OCI-LY3 (cell line): ENCODE measurements at regions not wholly inside any gene's neighbourhood (a gene's known extent, or its start where the extent isn't known, plus 50 kb on each side); places are given as distances from the start of the nearest gene placed in this dataset.

Experiments used
- H2AFZ ChIP-seq: fragments of 200-600, 300-600 bp; shearing (Covaris generic); 2 replicates; pipeline ENCODE4 v1.6.0; 2014; ENCODE audit warnings: antibody characterized with exemption, low read depth, low read length
- H3K27ac ChIP-seq: fragments of 200-600, 300-600 bp; sonication (generic); 2 replicates; pipeline ENCODE4 v1.5.1; 2014; ENCODE audit warnings: mild to moderate bottlenecking, low read length, moderate library complexity, mixed read lengths
- H3K27me3 ChIP-seq: fragments of 200-600, 300-600 bp; sonication (generic); 2 replicates; pipeline ENCODE4 v1.6.1; 2014; ENCODE audit warnings: low read depth, low read length, mixed read lengths
- H3K36me3 ChIP-seq: fragments of 200-600, 300-600 bp; sonication (generic); replicated peaks from 2 replicates; pipeline ENCODE3; 2014; ENCODE audit warnings: low read depth, low read length, mixed read lengths
- H3K4me1 ChIP-seq: fragments of 300-600, 200-600 bp; sonication (generic); 2 replicates; pipeline ENCODE4 v1.6.1; 2014; ENCODE audit warnings: low read length, mixed read lengths
- H3K4me2 ChIP-seq: fragments of 200-600, 300-600 bp; sonication (generic); 2 replicates; pipeline ENCODE4 v1.6.1; 2014; ENCODE audit warnings: low read length, mixed read lengths
- H3K4me3 ChIP-seq: fragments of 300-600, 200-600 bp; sonication (generic); 2 replicates; pipeline ENCODE4 v1.5.1; 2014; ENCODE audit warnings: antibody characterized with exemption, mild to moderate bottlenecking, low read length, moderate library complexity
- H3K79me2 ChIP-seq: fragments of 300-600, 200-600 bp; shearing (Covaris generic); 2 replicates; pipeline ENCODE4 v1.6.1; 2014; ENCODE audit warnings: mild to moderate bottlenecking, low read length, mixed read lengths
- H3K9ac ChIP-seq: fragments of 300-600, 200-600 bp; shearing (Covaris generic); 2 replicates; pipeline ENCODE4 v1.6.0; 2014; ENCODE audit warnings: mild to moderate bottlenecking, low read length, moderate library complexity
- H3K9me3 ChIP-seq: fragments of 200-600, 300-600 bp; shearing (Covaris generic); 2 replicates; pipeline ENCODE4 v1.6.1; 2014; ENCODE audit warnings: low read length, mixed read lengths; ENCODE audit not compliant: insufficient read depth
- H4K20me1 ChIP-seq: fragments of 200-600, 300-600 bp; sonication (generic); 2 replicates; pipeline ENCODE4 v1.6.1; 2016; ENCODE audit warnings: low read length, mixed read lengths; ENCODE audit not compliant: insufficient read depth
- CTCF ChIP-seq: fragments of 200-600, 300-600 bp; sonication (generic); IDR thresholded peaks from 2 replicates; pipeline ENCODE4 v1.5.1; 2014; ENCODE audit warnings: antibody characterized with exemption, low read length, low read depth
- EZH2phosphoT487 ChIP-seq: fragments of 200-600 bp; shearing (Covaris generic); IDR thresholded peaks from 2 replicates; pipeline ENCODE4 v1.6.1; 2018; ENCODE audit warnings: antibody characterized with exemption, mixed run types, low read depth

DNA sequence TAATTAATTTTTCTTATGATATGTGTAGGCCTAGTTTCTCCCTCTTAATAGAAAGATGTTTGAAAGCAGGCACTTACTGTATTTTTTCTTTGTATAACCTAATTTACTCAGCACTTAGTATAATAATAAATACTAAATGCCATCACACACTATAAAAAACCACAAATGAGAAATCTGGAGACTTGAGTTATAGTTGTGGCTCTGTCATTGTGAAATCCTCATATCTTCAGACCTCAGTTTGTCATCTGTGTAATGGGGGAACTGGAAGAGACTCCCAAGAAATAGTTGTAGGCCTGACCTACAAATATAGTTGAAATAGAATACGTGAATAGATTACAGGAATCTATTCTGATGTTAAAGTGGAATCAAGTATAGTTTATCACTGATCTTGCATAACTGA lies 287.6 kb upstream of the DPH6 start:
- TF ChIP-seq CTCF (no peak), EZH2phosphoT487 (no peak)
- Histone ChIP-seq H3K9ac (no peak overlapping the region), H3K27me3 (no peaks in the 10 kb centered on the region), H4K20me1 (no peaks in the 10 kb centered on the region), H3K27ac (no peak overlapping the region), H3K9me3 (no peaks in the 10 kb centered on the region), H3K4me1 (no peaks in the 10 kb centered on the region), H3K4me3 (no peak overlapping the region), H3K36me3 (no peaks in the 10 kb centered on the region), H3K4me2 (no peak overlapping the region), H2AFZ (no peak overlapping the region), H3K79me2 (no peaks in the 10 kb centered on the region)

DNA sequence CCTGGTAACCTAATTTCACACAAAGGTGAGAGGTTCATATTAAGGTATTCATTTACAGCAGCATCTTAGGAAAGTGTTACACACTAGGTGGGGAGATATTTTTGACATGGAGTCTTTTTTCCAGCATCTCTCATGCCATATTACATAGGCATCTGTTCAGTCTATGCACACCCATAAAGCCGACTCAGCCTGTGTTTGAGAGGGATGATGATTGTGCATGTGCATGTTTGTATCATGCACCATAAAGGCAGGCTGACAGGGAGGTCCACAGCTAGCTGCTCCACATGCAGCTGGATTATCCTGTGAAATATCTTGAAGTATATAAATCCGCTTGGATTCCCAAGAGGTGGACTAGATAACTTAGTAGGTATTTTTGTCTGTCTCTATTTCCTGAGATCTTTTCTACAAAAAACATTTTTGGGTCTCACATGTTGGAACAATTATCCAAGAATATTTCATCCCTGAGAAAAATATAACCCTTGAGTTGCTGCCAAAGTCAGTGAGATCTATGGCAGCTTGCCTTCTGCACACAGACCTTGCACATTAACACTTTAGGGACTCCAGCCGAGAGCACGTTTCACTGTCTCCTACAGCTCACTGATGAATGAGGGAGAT lies 288.4 kb upstream of the DPH6 start:
- H3K27ac ChIP-seq = no peak overlapping the region
- H3K4me1 ChIP-seq = no peaks in the 10 kb centered on the region
- no peaks in the 10 kb centered on the region for H3K9me3 ChIP-seq
- no peak overlapping the region for H3K9ac ChIP-seq
- no peak overlapping the region for H2AFZ ChIP-seq
- H3K27me3 ChIP-seq = no peaks in the 10 kb centered on the region
- no peak for TF ChIP-seq EZH2phosphoT487
- TF ChIP-seq CTCF = no peak
- no peak overlapping the region for H3K4me2 ChIP-seq
- H3K4me3 ChIP-seq = no peak overlapping the region
- H3K79me2 ChIP-seq = no peaks in the 10 kb centered on the region
- no peaks in the 10 kb centered on the region for H4K20me1 ChIP-seq
- H3K36me3 ChIP-seq = no peaks in the 10 kb centered on the region

DNA sequence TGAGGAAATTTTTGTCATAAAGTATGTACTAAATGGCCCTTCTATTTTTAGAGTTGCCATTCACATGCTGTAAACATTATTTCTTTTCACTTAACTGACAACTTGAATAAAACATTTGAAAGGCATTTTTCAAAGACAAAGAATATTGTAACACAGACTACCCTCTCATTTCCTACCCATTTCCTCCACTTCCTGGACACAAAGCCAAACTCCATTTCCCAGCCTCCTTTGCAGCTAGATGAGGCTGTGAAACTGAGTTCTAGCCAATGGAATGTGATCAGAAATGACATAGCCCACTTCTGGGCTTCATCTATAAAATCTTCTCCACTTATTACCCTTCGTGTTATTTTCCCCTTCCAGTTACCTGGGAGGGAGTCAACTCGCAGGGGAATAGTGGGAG lies 288.9 kb upstream of the DPH6 start:
- no peak for TF ChIP-seq CTCF
- no peak for TF ChIP-seq EZH2phosphoT487
- H3K36me3 ChIP-seq = no peaks in the 10 kb centered on the region
- no peak overlapping the region for H3K27ac ChIP-seq
- H3K9me3 ChIP-seq = no peaks in the 10 kb centered on the region
- H2AFZ ChIP-seq = no peak overlapping the region
- H3K27me3 ChIP-seq = no peaks in the 10 kb centered on the region
- no peak overlapping the region for H3K4me3 ChIP-seq
- no peak overlapping the region for H3K4me2 ChIP-seq
- H3K79me2 ChIP-seq = no peaks in the 10 kb centered on the region
- no peaks in the 10 kb centered on the region for H3K4me1 ChIP-seq
- H3K9ac ChIP-seq = no peak overlapping the region
- no peaks in the 10 kb centered on the region for H4K20me1 ChIP-seq

DNA sequence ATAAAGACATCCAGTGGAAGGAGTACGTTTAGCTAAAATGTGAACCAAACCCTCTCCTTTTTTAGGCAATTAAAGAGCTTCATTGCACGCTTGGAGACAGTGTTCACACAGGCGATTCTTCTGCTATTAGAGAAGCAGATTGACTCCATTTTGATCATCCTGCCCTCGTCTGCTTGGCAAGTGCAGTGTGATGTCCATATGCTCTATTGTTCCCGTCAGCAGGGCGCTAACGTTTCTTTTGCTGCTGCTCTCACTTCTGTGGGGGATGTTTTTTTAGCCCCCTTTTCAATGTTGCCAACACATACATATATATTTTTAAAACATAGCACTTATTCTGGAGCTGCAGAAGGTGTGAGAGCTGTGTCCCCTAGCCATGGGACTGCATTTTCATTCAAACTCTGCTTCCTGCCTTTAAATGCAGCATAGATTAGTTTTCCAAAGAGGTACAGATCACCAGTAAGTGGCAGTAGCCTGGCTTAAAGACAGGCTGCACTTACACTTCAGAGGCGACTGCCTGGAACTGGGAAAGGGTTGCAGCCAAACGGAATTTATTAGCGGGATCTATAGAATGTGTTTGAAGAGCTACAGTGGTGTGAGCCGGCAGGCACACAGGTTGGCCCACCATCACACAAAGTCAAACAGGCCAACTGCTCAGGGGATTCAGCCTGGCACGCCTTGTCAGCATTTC lies 292.6 kb upstream of the DPH6 start:
- H3K36me3 ChIP-seq = no peaks in the 10 kb centered on the region
- H3K4me1 ChIP-seq = 0 out of 2 replicates have a peak, but pooled peaks cover 5% of the 10 kb centered on the region
- no peaks in the 10 kb centered on the region for H3K9me3 ChIP-seq
- H3K79me2 ChIP-seq = no peaks in the 10 kb centered on the region
- H4K20me1 ChIP-seq = no peaks in the 10 kb centered on the region
- TF ChIP-seq CTCF = no peak
- H3K9ac ChIP-seq = no peak overlapping the region
- no peak overlapping the region for H3K4me3 ChIP-seq
- no peak overlapping the region for H2AFZ ChIP-seq
- H3K27ac ChIP-seq = no peak overlapping the region
- H3K27me3 ChIP-seq = no peaks in the 10 kb centered on the region
- H3K4me2 ChIP-seq = no peak overlapping the region
